ENCODE measurements at regions not wholly inside any gene's neighbourhood (a gene's known extent, or its start where the extent isn't known, plus 50 kb on each side); places are given as distances from the start of the nearest gene placed in this dataset.

GRCh38 chr13:91132786-91133185 lies 214.7 kb upstream of the MIR17HG start:
- H3K27ac ChIP-seq: no peak overlapping the region
- 8 to 12% (median 9%) methylated on average over 7 of the region's 7 CpGs for WGBS, 3 donors
- H3K4me3 ChIP-seq: no peak overlapping the region
- no peaks in the 10 kb centered on the region for H3K9me3 ChIP-seq
- no peaks in the 10 kb centered on the region for H3K27me3 ChIP-seq
- no peak for TF ChIP-seq POLR2A (IDR thresholded peaks at IDR 0.05)
- TF ChIP-seq EP300 (IDR thresholded peaks at IDR 0.05): no peak
- no peak for TF ChIP-seq CTCF (IDR thresholded peaks at IDR 0.05)
- H3K36me3 ChIP-seq: no peaks in the 10 kb centered on the region
- DNase-seq: no peak
- intact Hi-C loops (cut with DNase I): no loop called here
- no peaks in the 10 kb centered on the region for H3K4me1 ChIP-seq (ENCODE audit: insufficient read depth)

DNA sequence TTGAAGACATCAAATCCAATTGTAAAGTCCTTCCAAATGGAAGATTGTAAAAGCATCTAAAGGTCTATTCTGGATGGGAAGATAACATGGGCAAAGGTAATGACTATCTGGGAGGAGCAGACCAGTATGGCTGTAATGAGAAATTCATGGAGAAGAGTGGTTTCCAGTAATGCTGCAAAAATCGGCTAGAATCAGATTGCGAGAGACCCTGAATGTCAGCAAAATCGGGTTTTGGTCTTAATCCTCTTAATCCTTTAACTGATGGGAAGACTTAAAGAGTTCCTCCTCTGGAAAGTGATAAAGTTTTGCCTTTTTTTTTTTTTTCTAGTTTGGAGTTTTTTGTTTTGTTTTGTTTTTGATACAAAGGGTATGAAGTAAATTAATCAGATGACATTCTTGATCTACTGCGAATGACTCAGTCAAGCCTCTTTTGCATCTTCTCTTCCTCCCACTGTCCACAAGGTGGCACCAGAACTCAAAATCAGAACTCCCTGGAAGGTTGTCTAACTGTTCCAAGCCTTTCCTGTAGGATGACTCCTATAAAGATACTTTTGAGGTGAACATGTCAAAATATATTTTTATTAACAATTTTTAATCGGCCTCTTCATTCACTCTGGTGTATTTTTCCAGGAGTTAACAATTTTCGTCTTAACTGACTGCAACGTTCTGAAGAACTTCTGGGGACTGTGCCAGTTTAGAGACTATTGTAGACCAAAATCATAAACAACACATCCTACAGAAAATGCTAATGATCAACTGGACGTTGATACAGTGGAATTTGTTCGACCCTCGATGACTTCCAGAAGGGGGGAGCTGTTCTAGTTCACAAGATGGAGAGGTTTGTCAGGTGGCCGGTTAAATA lies 213.3 kb upstream of the MIR17HG start:
- WGBS, 3 donors: 29 to 35% (median 34%) methylated on average over 11 of the region's 11 CpGs

DNA sequence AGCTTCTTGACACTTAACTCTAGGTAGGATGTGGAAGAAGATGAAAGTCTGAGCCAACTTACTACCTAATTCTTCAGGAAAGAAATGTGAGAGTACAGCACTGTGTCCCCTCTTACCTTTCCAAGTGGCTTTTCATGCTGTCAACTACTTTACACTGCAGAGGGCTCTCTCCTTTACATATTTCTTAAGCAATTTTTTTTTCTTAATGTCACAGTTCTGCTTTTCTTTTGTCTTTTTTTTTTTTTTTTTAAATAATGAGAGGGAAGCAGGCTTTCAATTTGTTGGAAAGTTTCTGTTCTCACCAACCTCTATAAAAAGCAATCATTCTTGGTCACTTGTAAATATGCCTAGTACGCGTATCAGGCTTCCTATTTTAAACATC lies 212.7 kb upstream of the MIR17HG start:
- Histone ChIP-seq H3K9me3 (no peaks in the 10 kb centered on the region), H3K36me3 (no peaks in the 10 kb centered on the region), H3K4me3 (no peak overlapping the region), H3K27me3 (no peaks in the 10 kb centered on the region), H3K4me1 (ENCODE audit: insufficient read depth) (no peaks in the 10 kb centered on the region), H3K27ac (no peak overlapping the region)
- TF ChIP-seq EP300 (IDR thresholded peaks at IDR 0.05) (no peak), POLR2A (IDR thresholded peaks at IDR 0.05) (no peak), CTCF (IDR thresholded peaks at IDR 0.05) (no peak)
- DNase-seq: no peak
- 43 to 95% (median 67%) methylated on average over 2 of the region's 2 CpGs for WGBS, 3 donors
- intact Hi-C loops (cut with DNase I): no loop called here

More for the DNA sequence above, 213.3 kb upstream of the MIR17HG start:
- no peaks in the 10 kb centered on the region for H3K4me1 ChIP-seq (ENCODE audit: insufficient read depth)
- H3K36me3 ChIP-seq: no peaks in the 10 kb centered on the region
- H3K27ac ChIP-seq: no peak overlapping the region
- DNase-seq: no peak
- H3K27me3 ChIP-seq: no peaks in the 10 kb centered on the region
- TF ChIP-seq CTCF (IDR thresholded peaks at IDR 0.05) (no peak), POLR2A (IDR thresholded peaks at IDR 0.05) (no peak), EP300 (IDR thresholded peaks at IDR 0.05) (no peak)
- no peak overlapping the region for H3K4me3 ChIP-seq
- intact Hi-C loops (cut with DNase I): no loop called here
- H3K9me3 ChIP-seq: no peaks in the 10 kb centered on the region

DNA sequence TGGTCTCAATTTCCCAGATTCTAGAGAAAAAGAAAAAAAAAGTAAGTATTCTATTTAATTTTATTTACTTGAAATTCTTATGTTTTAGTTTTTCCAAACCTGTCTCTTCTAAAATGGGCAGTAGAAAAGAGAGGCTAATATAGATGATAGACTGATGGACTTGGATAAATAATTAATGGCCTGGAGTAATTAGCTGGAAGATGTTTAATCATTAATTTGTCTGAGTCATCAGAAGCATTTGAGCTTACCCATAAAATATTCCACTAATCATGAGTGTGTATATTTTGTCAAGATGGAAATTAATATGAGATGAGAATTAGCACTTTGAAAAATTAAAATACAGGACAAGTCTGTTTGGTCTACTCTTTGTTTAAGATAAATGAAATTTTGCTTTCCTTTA lies 212.1 kb upstream of the MIR17HG start:
- no peaks in the 10 kb centered on the region for H3K36me3 ChIP-seq
- no peaks in the 10 kb centered on the region for H3K4me1 ChIP-seq (ENCODE audit: insufficient read depth)
- TF ChIP-seq CTCF (IDR thresholded peaks at IDR 0.05) (no peak), POLR2A (IDR thresholded peaks at IDR 0.05) (no peak), EP300 (IDR thresholded peaks at IDR 0.05) (no peak)
- H3K4me3 ChIP-seq: no peak overlapping the region
- no peaks in the 10 kb centered on the region for H3K9me3 ChIP-seq
- no peak for DNase-seq
- intact Hi-C loops (cut with DNase I): no loop called here
- no peaks in the 10 kb centered on the region for H3K27me3 ChIP-seq
- no peak overlapping the region for H3K27ac ChIP-seq

All from ovary (tissue), 7 donors.